ENCODE measurements at regions not wholly inside any gene's neighbourhood (a gene's known extent, or its start where the extent isn't known, plus 50 kb on each side); places are given as distances from the start of the nearest gene placed in this dataset.
"Not testable (repeated sequence)": the region's sequence is repeated elsewhere in the genome, so short reads cannot be mapped to it uniquely, and the experiment has no call there.

DNA sequence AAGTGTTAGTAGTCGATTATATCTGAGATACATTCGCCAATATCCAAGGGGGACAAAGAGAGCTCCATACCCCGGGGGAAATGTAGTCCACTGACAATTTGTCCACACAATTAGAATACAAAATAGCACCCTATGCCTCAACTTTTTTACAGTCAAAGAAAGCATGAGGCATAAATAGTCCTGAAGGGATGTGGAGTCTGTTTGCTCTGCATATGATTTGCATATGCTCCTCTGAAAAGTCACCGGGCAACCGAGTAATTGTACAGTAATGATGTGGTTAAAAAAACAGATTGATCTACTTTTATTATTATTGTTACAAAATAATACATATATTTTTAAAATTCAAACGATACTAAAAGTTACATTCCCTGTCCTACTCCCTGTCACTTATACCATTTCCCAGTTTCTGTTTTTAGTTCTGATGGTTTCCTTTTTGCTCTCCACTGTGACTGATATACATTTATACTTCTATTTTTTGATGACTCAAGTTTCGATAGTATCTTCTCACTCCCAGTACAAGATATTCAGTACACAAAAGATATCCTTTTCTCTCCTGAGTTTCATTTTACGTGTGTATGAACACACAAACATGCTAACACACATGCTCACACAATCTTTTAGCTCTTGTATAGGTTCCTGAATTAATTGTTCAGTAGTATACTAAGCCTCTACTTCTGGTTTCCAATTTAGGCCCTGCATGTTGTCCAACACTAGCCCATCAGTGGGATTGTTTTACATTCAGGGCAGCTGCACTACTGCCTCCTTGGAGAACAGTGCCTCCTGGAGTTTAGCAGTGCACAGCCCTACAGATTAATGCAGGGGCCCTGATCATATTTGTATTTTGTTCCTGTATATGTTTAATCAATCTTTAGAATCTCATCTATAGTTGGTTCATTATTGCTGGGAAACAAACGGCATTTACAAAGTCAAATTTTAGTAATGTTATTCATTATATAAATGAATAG is 130.9 kb downstream of the TES start:
- no peak for DNase-seq (ENCODE audit: low read depth)

DNA sequence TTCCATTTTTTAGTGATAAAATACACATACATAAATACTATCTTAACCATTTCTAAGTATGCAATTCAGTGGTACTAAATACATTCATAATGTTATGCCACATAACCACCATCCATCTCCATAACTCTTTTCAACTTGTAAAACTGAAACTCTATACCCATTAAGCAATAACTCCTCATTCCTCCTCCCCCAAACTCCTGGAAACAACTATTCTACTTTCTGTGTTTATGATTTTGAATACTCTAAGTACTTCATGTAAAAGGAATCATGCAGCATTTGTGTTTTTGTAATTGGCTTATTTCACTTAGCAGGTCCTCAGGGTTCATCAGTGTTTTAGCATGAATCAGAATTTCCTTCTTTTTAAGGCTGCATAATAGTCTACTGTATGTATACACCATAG is 131.8 kb downstream of the TES start:
- no peak for DNase-seq (ENCODE audit: low read depth)

DNA sequence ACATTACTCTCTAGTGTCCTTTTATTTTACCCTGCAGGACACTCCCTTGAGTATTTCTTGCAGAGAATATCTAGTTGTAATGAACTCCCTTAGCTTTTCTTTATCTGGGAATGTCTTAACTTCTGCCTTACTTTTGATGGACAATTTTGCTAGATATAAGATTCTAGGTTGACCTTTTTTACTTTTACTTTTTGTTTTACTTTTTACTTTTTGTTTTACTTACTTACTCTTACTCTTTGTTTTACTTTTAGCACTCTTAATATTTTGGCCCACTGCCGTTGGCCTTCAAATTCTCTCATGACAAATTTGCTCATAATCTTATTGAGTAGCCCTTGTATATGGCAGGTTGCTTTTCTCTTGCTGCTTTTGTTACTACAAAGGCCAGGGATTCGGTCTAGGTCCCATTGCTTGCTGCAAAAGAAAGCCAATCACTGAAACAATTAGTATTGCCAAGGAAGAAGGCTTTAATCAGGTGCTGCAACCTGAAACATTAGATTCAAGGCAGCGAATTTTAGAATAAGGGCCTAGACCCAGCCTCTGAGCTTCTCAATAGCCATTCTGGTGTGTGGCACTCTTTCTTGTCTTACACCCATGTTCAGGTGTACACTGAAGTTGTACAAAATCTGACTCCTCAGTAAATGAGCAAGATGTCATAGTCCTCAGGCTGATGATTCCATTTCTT is 137.0 kb downstream of the TES start:
- DNase-seq (ENCODE audit: low read depth), result no peak

DNA sequence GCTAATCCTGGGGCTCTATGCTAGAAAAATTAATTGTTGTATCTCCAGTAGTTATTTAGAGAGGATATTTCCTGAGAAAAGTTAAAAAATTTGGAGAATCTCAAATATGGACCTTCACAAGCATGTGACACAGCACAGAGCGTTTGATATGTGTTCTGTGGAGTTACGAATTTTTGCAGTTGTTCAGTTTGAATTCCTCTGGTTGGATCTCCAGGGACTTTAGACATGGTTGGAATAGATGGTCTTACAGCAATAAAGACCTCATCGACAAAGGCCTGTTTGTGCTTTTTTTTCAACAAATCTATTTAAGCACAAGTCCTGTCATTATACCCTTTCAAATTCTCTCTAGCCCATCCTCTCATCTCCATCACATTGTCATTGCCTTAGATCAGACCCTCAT is 138.0 kb downstream of the TES start:
- DNase-seq (ENCODE audit: low read depth), result no peak

DNA sequence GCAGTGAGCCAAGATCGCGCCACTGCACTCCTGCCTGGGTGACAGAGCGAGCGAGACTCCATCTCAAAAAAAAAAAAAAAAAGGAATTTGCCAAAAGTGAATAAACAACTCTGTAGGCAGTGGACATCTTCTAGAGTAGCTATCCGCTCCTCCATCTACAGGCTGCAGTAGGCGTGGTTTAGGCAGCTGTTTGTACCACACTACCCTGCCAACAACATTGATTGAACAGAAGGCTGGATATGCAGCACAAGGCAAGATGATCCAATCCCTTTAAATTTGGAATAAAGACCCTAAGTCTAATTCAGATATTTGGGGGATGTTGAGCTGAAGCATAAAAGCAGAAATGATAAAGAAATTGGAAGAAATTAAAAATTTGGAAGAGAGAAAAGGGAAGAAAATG is 141.6 kb downstream of the TES start:
- DNase-seq (ENCODE audit: low read depth), result no peak

DNA sequence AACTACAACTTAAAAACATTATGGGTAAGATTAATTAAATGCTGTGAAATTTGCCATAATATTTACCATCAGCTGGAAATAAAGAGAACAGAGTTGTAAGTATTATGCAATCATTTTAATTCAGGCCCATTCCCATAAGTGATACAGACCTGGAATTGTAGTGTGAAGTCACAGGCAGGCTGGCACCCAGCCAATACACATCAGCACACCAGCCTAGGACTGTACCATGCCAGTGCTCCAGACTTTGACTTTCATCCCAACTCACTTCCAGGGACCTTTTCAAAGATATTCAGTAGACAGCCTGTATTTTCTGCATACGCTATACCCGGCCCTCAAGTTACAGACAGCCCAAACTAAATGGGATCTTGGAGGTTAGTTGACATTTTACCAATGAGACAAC is 143.3 kb downstream of the TES start:
- DNase-seq (ENCODE audit: low read depth), result no peak

DNA sequence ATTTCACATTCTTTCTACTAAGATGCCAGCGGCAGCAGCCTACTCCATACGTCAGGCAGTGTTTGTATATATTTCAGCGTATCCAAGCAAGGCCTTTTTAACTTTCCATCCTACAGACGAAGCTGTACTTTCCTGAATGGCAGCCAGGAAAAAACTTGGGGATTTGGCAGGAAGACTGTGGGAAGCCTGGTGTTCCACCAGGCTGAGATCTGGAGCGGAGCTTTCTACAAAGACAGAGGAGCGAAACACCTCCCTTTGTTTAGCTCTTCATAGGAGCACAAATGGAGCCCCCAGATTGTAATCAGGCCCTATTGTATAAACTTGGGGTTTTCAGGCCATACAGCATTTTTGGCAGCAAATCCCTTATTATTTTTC is 143.8 kb downstream of the TES start:
- no peak for DNase-seq (ENCODE audit: low read depth)

DNA sequence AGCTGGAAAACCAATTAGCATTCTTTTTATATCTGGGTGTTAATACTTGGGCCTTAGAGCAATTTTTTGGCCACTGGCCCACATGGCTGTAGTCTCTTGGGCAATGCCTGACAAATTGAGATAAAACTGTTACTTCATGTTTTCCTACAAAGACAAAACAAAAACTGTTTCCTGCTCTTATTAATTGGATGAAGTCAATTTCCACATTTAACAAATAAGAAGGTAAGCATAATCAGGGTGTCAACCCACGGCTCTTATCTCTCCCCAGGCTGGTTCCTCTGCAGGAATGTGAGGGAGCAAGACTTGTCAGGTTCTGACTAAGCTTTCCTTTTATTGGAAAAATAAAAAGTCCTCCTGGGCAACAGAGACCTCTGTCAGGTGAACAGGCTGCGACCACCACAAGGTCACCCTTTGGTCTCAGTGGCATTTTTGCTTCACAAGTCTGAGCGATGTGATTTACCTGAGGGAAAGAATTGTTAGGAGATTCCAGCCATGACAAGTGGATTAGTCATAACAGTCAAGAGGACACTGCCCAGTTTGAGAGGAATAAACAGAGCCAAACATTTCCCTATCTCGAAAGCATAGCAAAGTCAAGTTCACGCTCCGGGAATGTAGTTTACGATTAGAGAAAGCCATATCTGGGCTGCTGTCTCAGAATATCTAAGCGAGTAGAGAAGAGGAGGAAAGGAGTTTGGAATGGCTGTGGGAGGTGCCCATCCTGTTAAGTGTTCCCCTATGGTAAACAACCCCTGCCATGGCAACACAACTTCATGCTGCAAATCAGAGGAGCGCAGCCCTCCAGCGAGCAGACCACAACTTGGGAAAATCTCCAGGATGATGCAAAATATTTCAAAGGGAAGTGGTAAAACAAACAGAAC is 144.4 kb downstream of the TES start:
- DNase-seq (ENCODE audit: low read depth), result no peak

DNA sequence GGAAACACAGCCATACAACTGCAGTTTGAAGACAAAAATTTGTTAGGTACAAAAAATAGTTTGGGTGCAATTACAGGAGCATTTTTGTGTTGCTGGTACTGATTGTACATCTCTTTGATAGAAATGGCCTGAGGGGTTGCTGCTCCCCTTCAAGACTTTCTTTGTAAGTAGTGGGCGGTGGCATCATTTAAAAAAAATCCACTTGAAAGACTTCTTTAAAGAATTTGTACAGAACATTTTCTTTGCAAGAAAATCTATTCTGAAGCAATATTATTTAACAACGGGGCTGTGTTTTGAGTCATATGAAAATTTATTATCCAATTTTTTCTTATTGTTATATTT is 144.1 kb upstream of the CAV2 start:
- no peak for DNase-seq (ENCODE audit: low read depth)

DNA sequence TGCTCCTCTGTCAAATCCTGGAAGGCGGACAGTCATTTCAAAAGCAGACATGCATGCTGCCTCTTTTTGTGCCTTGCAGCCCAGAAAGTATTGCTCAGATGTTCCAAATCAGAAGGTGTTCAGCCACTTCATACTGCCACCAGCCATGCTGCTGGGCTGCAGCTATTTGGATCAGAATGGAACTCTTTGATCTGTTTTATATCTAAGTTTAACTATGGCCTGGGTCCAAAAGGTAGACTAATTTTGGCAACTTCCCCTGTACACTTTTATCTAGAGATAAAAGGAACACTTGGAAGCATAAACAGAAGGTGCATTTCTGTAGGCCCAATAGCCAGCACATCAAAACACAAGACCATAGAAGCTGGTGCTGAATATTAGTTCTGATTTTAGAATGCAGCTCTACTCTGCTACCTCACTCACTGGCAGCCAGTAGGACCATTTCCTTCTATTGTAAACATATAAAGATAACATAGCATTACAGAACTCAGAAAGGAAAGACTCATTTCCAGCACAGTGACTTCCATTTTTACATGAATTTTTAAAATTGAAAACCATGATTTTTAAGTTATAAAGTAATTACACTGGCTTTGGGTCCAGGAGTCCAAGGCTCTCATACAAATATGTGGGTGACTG is 143.1 kb upstream of the CAV2 start:
- DNase-seq (ENCODE audit: low read depth), result no peak

DNA sequence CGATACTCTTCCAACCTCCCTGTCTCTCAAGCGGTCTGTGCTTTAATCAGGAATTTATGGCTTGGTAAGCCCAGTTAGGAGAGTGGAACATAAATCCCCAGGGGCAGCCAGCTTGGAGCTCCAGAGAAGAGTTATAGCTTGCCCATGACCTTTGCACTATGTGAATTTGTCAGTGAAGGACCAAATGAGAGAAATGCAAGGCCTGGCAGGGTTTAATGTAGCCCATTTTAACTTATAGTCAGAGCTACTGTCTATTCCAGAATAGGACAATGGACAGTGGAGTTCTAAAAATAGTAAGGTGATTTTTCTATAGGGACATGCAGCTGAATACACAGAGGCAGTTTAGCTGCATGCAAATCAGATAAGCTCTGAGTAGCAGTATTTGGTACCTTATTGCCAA is 142.6 kb upstream of the CAV2 start:
- DNase-seq (ENCODE audit: low read depth), result no peak

DNA sequence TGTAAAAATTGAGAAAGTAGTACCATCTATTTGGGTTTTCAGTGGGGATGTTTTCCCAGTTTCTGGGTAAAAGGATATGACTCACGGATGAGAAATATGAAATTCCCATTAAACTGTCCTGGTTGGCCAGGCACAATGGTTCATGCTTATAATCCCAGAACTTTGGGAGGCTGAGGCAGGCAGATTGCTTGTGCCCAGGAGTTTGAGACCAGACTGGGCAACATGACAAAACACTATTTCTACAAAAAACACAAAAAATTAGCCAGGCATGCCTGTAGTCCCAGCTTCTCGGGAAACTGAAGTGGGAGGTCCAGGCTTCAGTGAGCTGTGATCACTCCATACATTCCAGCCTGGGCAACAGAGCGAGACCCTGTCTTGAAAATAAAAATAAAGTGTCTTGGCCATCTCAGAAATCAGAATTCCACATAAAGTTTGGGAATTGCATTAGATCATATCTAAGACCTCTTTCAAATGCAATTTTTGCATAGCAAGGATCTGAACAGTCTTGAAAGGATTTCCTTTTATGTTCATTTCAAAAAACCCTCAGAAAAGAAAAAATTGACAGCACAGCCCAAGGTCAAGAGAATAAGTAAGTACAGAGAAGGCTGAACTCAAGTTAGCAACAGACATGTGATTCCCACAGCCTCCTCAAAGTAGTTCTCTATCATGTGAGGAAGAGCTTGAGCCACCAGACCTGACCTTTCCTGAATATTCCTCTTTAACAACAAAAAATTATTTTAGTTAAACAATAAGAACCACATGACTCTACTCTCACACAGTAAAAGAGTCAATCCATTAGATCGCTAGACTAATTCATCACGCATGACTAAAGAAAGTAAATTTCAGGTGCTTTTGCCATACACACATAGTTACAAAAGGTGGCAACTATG is 141.5 kb upstream of the CAV2 start:
- no peak for DNase-seq (ENCODE audit: low read depth)

DNA sequence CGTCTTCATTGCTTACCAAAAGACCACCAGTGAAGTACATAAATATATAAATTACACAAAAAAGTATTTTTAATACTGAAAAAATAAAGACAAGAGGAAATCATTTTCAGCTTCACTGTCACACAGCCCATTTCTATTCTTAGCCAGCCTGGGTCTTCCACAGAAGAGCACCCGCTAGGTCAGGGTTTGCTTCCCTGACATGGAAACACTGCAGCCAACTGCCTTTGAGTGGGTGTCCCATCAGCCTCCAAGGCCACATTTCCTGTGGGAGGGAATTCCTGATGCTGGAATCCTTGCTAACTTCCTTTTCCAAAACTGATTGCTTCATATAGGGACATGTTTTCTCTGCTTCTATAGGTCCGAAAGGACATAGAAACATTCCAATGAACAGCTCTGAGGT is 137.8 kb upstream of the CAV2 start:
- DNase-seq (ENCODE audit: low read depth), result no peak

DNA sequence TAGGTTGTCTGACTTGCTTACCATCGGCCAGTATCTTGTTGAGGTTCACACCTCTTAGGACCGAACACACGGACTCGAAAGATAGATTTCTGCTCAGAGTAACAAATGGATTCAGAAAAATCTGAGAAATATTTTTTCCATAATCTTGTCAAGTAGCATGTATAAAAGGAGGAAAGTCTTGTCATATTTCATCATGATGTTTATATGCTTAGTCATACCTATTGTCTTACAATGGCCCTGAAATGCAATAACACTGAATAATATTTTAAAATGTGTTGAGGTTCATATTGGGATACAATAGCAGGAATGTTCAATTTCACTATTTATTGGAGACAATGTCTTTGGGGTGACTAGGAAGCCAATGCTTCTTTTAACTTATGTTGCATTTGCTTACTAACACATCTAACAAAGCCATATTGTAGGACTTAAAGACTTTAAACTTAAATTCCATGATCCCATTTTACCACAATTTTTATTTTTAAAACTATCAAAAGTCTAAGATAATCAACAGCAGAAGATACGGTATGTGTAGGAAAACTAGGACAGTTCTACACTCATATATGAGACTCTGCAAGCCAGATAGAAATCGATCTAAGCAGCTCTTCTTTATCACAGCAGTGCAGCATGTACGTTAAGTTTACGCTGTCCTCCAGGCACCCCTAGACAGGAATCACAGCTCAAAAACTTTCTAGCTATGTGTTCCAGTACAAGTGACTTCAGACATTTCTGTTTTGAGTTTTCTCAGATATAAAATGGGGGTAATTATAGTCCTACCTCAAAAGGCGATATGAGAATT is 135.7 kb upstream of the CAV2 start:
- no peak for DNase-seq (ENCODE audit: low read depth)

DNA sequence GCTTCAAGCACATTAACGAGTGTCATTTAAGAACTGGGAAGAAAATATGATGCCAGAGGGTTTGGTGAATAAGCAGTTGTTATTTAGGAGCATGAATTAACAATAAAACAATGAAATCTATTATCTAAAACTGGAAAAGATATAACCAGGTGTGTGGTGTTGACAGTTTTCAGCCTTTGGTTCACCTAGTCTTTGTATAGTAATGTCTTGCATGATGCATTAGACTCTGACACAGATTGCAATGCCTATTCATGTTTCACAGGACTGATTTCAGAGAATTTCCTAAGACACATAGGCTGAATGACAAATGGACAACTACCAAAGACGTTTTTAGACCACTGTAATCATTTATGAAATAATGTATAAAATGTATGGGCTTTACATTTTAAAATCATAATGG is 135.1 kb upstream of the CAV2 start:
- no peak for DNase-seq (ENCODE audit: low read depth)

DNA sequence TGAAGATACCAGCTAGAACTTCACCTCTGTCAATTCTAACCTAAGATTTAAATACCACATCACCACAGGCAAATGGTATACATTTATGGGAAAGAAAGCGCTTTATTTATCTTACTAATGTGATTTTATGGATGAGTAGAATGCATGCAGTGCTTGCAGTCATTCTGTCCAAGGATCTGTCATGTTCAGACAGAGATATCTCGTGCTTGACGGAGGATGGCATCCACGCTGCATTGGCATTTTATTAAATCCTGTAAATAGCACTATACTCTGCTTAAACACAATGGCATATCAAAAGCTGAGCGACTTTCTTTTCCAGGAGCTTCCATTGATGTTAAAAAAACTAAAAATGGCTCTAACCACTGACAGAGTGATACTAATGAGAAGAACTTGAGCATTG is 133.7 kb upstream of the CAV2 start:
- DNase-seq (ENCODE audit: low read depth), result no peak

DNA sequence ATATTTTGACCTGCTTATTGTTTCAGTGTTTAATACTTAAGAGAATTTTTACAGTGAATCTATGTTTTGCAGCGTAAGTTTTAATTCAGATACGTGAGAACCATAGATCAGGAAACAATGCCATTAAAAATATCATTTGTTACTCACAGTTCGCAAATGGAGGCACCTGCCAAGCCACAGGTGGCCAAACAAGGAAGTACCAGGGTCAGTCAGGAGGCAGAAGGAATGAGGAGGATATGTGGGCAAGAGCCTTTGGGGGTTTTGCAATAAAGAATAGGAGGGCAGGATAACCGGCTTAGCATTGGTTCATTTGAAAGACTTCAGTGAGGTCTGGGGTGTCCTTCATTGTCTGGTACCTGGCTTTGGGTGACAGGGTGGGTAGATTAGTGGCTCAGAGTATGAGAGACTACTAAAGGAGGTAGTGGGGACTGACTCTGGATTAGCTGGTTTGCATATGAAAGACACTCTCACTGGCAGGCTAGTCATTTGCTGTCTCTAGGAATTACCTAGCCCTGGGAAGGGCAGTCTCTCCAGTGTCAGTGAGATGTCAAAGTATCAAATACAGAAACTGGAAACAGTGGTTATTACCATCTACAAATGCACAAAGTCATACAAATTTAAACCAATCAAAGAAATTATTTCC is 132.2 kb upstream of the CAV2 start:
- no peak for DNase-seq (ENCODE audit: low read depth)

DNA sequence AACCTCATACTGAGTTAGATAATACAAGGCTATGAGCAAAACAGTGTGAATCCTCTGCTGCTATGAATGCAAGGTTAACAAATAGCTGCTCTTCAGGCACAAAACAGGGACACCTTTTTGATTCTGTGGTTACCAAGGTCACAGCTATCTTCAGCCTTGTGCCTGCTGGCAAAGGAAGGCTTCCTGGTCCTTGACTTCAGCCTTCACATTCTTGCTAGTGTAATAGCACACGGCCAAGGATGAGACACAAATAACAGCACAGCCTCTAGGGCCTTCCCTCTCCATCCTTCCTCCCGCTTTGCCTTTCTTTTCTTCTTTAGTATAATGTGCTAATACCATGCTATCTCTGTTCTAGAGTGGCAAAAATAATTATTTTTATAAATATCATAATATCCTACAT is 130.6 kb upstream of the CAV2 start:
- DNase-seq (ENCODE audit: low read depth), result no peak

DNA sequence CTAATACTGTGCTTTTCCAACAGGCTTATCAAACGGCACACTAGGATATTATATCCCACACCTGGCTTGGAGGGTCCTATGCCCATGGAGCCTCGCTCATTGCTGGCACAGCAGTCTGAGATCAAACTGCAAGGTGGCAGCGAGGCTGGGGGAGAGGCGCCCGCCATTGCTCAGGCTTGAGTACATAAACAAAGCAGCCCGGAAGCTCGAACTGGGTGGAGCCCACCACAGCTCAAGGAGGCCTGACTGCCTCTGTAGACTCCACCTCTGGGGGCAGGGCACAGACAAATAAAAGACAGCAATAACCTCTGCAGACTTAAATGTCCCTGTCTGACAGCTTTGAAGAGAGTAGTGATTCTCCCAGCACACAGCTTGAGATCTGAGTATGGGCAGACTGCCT is 128.0 kb upstream of the CAV2 start:
- DNase-seq (ENCODE audit: low read depth), result not testable (repeated sequence)

DNA sequence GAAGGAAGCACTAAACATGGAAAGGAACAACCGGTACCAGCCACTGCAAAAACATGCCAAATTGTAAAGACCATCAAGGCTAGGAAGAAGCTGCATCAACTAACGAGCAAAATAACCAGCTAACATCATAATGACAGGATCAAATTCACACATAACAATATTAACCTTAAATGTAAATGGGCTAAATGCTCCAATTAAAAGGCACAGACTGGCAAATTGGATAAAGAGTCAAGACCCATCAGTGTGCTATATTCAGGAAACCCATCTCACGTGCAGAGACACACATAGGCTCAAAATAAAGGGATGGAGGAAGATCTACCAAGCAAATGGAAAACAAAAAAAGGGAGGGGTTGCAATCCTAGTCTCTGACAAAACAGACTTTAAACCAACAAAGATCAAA is 126.3 kb upstream of the CAV2 start:
- DNase-seq (ENCODE audit: low read depth), result not testable (repeated sequence)

All from activated T-helper 9 cell treated with anti-CD3 and anti-CD28 coated beads, Interleukin-2, amount 50 U/mL, for 16 hours (primary cell).